ENCODE measurements at regions not wholly inside any gene's neighbourhood (a gene's known extent, or its start where the extent isn't known, plus 50 kb on each side); places are given as distances from the start of the nearest gene placed in this dataset.

DNA sequence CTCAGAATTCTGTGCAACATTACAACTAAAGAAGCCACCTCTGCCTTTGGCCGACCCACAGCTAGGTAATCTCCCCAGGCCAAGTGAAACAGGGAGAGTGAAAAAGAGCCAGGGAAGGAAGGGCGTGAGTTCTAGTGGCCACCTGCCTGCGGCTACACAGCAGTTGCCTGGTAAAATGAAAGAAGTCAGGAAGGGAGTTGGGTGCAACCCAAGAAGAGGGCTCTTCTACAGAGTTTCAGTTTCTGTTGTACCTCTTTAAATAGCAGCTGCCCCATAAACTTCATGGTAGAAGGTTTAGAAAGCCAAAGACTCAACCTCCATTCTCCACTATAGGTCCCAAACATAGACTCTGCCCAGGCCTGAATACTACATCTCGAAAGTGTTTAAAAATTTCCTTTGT lies 76.2 kb upstream of the TMEM168 start:
- TF ChIP-seq, protein P1, sequence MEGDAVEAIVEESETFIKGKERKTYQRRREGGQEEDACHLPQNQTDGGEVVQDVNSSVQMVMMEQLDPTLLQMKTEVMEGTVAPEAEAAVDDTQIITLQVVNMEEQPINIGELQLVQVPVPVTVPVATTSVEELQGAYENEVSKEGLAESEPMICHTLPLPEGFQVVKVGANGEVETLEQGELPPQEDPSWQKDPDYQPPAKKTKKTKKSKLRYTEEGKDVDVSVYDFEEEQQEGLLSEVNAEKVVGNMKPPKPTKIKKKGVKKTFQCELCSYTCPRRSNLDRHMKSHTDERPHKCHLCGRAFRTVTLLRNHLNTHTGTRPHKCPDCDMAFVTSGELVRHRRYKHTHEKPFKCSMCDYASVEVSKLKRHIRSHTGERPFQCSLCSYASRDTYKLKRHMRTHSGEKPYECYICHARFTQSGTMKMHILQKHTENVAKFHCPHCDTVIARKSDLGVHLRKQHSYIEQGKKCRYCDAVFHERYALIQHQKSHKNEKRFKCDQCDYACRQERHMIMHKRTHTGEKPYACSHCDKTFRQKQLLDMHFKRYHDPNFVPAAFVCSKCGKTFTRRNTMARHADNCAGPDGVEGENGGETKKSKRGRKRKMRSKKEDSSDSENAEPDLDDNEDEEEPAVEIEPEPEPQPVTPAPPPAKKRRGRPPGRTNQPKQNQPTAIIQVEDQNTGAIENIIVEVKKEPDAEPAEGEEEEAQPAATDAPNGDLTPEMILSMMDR (IDR thresholded peaks at IDR 0.05), result no peak
- no peak for TF ChIP-seq POLR2A (IDR thresholded peaks at IDR 0.05)
